Suprapubic skin (tissue), 4 donors: ENCODE measurements at regions not wholly inside any gene's neighbourhood (a gene's known extent, or its start where the extent isn't known, plus 50 kb on each side); places are given as distances from the start of the nearest gene placed in this dataset.

Experiments used
- CTCF ChIP-seq, 2 donors: fragments of 200-600 bp in 1 of 2; fragments of 450-650 bp in 1 of 2; sonication (generic) in 1 of 2; IDR thresholded peaks; one replicate each; pipeline ENCODE4 v1.5.1; 2016 to 2019; ENCODE audit warnings: antibody characterized with exemption in 2 of 2, mild to moderate bottlenecking in 1 of 2, moderate library complexity in 1 of 2
- EP300 ChIP-seq: sonication (generic); formaldehyde crosslinking; IDR thresholded peaks from one replicate; pipeline ENCODE4 v1.6.1; 2017; ENCODE audit warnings: antibody characterized with exemption
- POLR2A ChIP-seq, 2 donors: fragments of 450-650 bp; IDR thresholded peaks; one replicate each; pipeline ENCODE4 v1.6.1; 2017; ENCODE audit warnings: antibody characterized with exemption in 2 of 2, mild to moderate bottlenecking in 2 of 2, moderate library complexity in 2 of 2
- POLR2AphosphoS5 ChIP-seq, 3 donors: sonication (generic); formaldehyde crosslinking; IDR thresholded peaks; one replicate each; pipeline ENCODE4 v1.6.1; 2017; ENCODE audit warnings: antibody characterized with exemption in 3 of 3

- TF ChIP-seq CTCF (IDR thresholded peaks at IDR 0.05) = no peak
- no peak for TF ChIP-seq POLR2AphosphoS5 (IDR thresholded peaks at IDR 0.05)
- TF ChIP-seq POLR2A (IDR thresholded peaks at IDR 0.05) = no peak
- TF ChIP-seq EP300 = no peak
These were observed 209.8 kb downstream of the ACTR3B start for GRCh38 chr7:152969335-152969734.
